Kidney epithelial cell (primary cell): ENCODE measurements at regions not wholly inside any gene's neighbourhood (a gene's known extent, or its start where the extent isn't known, plus 50 kb on each side); places are given as distances from the start of the nearest gene placed in this dataset.

ENCODE experiments used
- DNase-seq: peaks from one replicate; pipeline ENCODE4 v3.0.0-alpha.2; 2010; ENCODE audit warnings: low read depth
- H3K27me3 ChIP-seq: 2 replicates; pipeline ENCODE4 v1.6.0; 2011; ENCODE audit warnings: low read length; ENCODE audit not compliant: control insufficient read depth, insufficient read depth
- H3K36me3 ChIP-seq: 2 replicates; pipeline ENCODE4 v1.5.1; 2011; ENCODE audit warnings: low read length; ENCODE audit not compliant: control insufficient read depth, insufficient read depth
- H3K4me3 ChIP-seq: 2 replicates; pipeline ENCODE4 v1.5.1; 2011; ENCODE audit warnings: low read depth, mild to moderate bottlenecking, control low read depth, low read length
- TF ChIP-seq, protein P1 (sequence below): IDR thresholded peaks from 2 replicates; pipeline ENCODE4 v1.5.1; 2011; ENCODE audit warnings: mild to moderate bottlenecking, moderate library complexity, low read length, control low read depth, inconsistent platforms; ENCODE audit not compliant: insufficient read depth, poor library complexity, severe bottlenecking

DNA sequence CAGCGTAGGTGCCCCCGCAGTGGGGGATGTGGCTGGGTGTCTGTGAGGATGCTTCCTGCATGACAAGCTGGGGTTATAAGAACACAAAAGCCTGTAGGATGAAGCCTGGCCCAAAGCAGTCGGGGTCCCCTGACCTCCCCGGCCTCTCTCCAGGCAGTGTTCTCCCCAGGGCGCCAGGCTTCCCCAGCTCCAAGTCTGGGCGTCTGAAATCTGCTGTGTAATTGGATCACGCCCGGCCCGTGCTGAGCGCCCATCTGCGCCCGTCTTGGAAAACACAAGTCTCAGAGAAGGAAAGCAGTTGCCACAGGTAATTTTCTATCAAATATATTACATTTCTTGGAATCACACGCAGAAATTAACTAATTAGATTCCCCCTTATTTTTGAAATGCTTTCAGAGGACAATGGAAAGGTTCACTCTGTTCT lies 233.3 kb downstream of the CTTN start:
- DNase-seq = no peak
- Histone ChIP-seq H3K4me3 (no peak overlapping the region), H3K36me3 (no peaks in the 10 kb centered on the region), H3K27me3 (no peaks in the 10 kb centered on the region)
- TF ChIP-seq, protein P1, sequence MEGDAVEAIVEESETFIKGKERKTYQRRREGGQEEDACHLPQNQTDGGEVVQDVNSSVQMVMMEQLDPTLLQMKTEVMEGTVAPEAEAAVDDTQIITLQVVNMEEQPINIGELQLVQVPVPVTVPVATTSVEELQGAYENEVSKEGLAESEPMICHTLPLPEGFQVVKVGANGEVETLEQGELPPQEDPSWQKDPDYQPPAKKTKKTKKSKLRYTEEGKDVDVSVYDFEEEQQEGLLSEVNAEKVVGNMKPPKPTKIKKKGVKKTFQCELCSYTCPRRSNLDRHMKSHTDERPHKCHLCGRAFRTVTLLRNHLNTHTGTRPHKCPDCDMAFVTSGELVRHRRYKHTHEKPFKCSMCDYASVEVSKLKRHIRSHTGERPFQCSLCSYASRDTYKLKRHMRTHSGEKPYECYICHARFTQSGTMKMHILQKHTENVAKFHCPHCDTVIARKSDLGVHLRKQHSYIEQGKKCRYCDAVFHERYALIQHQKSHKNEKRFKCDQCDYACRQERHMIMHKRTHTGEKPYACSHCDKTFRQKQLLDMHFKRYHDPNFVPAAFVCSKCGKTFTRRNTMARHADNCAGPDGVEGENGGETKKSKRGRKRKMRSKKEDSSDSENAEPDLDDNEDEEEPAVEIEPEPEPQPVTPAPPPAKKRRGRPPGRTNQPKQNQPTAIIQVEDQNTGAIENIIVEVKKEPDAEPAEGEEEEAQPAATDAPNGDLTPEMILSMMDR = no peak

DNA sequence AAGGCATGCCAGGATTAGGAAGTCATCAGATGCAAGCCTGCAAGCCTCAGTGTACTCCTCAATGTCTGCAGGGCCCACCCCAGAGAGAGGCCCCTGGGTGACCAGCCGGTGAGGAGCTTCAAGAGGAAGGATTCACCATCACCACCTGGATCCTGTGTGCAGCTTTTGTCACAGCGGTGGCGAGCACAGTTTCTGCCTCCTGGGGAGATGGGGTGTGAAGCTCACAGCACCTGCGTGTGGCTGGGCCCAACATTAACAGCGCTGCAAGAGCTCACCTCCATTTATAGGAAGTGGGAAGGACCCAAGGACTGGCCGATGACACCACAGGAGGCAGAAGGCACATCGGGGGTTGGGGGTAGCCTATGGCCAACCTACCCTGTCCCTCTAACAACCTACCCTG lies 235.3 kb downstream of the CTTN start:
- no peak for DNase-seq
- TF ChIP-seq, protein P1 = no peak
- no peaks in the 10 kb centered on the region for H3K36me3 ChIP-seq
- H3K27me3 ChIP-seq = no peaks in the 10 kb centered on the region
- no peak overlapping the region for H3K4me3 ChIP-seq

DNA sequence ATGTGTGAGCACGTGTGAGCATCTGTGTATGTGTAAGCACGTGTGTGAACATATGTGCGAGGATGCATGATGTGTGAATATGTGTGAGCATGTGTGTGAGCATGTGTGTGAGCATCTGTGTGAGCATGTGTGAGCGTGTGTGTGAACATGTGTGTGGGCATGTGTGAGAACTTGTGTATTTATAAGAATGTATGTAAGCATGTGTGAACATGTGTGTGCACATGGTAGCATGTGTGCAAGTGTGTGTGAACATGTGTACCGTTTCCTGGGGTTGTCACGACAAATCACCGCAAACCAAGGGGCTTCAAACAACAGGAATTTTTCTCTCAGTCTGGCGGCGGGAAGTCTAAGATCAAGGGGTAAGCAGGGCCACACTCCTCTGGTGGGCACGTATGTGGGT lies 238.3 kb downstream of the CTTN start:
- H3K4me3 ChIP-seq = no peak overlapping the region

DNA sequence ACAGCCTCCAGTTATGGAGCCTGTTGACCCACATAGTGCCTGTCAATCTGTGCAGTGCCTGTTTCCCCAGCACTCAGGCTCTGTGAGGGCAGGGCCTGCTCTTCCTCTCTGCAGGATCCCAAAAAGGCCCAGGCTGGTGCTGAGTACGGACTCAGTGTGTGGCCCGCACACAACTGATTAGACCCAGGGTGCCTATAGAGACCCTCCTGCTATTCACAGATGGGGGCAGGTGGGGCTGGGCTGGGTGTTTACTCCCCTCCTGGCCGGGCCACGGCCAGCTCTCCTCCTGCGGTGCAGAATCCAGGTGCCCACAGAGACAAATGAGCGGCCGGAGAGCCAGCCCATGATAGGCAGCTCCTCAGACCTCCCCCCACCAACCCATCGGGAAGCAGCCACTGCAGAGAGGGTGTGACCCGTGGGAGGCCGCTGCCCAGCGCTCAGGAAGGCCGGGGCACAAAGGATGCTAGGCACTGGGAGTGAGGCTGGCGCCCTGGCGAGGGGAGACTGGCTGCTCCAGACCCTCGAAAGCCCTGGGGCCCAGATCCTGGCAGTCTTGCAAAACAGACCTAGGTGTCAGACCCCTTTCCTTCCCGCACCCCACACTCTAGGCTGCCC lies 239.0 kb downstream of the CTTN start:
- Histone ChIP-seq H3K4me3 (no peak overlapping the region), H3K27me3 (peaks cover under 1% of the 10 kb centered on the region), H3K36me3 (no peaks in the 10 kb centered on the region)
- TF ChIP-seq, protein P1 = no peak
- no peak for DNase-seq

More for the DNA sequence above, 238.3 kb downstream of the CTTN start:
- Histone ChIP-seq H3K27me3 (no peaks in the 10 kb centered on the region), H3K36me3 (no peaks in the 10 kb centered on the region)
- no peak for DNase-seq
- TF ChIP-seq, protein P1 = no peak

DNA sequence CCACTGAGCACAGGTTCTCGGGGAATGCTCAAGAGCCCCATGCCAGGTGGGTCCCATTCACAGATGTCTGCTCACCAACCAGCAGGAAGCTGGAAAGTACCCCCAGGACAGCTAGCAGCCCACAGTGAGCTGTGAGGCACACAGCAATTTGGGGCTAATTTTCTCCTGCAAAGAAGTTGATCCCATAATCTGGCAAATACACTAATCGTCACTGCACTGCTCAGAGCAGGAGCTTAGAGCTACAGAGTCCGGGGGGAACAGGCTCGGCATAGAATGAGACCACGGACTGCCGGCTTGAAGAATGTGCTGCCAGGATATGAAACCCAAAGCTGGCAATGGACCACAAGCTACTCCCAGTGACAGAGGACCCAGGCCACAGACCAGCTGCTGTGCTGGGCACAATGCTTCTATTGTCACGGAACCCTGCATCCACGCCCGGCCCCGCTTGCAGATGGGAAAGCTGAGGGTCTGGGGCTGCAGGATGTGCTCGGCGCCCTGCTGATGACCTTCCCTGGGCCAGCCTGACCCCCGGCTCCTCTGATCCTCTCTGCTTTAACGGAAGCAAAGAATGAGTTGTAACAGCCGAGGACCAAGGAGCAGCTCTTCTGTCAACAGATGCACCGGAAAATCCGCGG lies 239.7 kb downstream of the CTTN start:
- no peaks in the 10 kb centered on the region for H3K36me3 ChIP-seq
- H3K4me3 ChIP-seq = no peak overlapping the region
- DNase-seq = no peak
- TF ChIP-seq, protein P1 = no peak
- peaks cover 2% of the 10 kb centered on the region for H3K27me3 ChIP-seq

DNA sequence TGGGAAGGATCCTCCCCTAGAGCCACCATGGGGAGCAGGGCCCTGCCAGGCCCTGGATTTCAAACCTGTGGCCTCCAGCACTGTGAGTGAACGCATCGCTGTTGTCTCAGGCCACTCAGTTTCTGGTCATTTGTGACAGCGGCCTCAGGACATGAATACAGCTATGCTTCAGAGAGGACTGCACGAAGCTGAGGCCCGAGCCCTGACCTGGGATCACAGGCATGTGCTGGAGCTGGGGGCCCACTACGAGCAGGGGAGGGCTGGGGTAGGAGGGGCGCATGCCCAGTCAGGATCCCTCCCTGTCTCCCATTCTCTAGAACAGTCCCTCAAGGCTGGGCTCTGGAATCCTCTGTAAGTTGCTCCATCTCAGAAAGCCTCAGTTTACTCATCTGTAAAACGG lies 242.1 kb downstream of the CTTN start:
- H3K36me3 ChIP-seq = no peaks in the 10 kb centered on the region
- DNase-seq = no peak
- H3K4me3 ChIP-seq = no peak overlapping the region
- H3K27me3 ChIP-seq = peaks cover 2% of the 10 kb centered on the region
- TF ChIP-seq, protein P1 = no peak
